Loucy (cell line): ENCODE measurements at regions not wholly inside any gene's neighbourhood (a gene's known extent, or its start where the extent isn't known, plus 50 kb on each side); places are given as distances from the start of the nearest gene placed in this dataset.

ENCODE experiments used
- EZH2phosphoT487 ChIP-seq: fragments of 200-600 bp; IDR thresholded peaks from 2 replicates; pipeline ENCODE4 v1.6.1; 2018; ENCODE audit warnings: antibody characterized with exemption, mild to moderate bottlenecking, moderate library complexity, borderline replicate concordance
- TF ChIP-seq, protein P1 (sequence below): fragments of 200-600 bp; sonication (generic); conservative IDR thresholded peaks from 2 replicates; pipeline ENCODE4 v1.5.1; 2014; ENCODE audit warnings: mild to moderate bottlenecking, antibody characterized with exemption, low read length

DNA sequence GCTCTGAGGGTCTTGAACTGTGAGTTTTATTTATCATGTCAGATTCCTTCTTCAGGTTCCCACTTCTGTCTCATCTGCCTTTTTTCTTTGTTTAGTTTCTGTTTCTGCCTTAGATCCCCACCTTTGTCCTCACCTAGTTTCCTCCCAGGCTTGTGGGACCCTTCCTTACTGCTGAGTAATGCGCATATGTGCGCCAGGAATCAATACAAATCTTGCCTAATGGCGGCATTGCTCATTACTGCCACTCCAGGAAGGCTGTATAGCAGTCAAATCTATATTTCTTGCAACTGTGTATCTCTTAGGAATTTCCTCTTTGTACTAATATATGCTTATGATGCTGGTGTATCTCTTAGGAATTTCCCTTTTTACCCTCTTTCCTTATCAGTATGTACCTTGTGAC lies 465.4 kb downstream of the DMRT2 start:
- TF ChIP-seq, protein P1, sequence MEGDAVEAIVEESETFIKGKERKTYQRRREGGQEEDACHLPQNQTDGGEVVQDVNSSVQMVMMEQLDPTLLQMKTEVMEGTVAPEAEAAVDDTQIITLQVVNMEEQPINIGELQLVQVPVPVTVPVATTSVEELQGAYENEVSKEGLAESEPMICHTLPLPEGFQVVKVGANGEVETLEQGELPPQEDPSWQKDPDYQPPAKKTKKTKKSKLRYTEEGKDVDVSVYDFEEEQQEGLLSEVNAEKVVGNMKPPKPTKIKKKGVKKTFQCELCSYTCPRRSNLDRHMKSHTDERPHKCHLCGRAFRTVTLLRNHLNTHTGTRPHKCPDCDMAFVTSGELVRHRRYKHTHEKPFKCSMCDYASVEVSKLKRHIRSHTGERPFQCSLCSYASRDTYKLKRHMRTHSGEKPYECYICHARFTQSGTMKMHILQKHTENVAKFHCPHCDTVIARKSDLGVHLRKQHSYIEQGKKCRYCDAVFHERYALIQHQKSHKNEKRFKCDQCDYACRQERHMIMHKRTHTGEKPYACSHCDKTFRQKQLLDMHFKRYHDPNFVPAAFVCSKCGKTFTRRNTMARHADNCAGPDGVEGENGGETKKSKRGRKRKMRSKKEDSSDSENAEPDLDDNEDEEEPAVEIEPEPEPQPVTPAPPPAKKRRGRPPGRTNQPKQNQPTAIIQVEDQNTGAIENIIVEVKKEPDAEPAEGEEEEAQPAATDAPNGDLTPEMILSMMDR, result no peak
- no peak for TF ChIP-seq EZH2phosphoT487
